Stimulated activated naive CD8-positive, alpha-beta T cell treated with anti-CD3 and anti-CD28 coated beads, Interleukin-15, Interleukin-2, amounts not matched to agents 100 U/mL and 50 U/mL, for 24 hours (primary cell): ENCODE measurements at regions not wholly inside any gene's neighbourhood (a gene's known extent, or its start where the extent isn't known, plus 50 kb on each side); places are given as distances from the start of the nearest gene placed in this dataset.

ENCODE experiments used
- ATAC-seq: fragments of 150-1000 bp; cut with Tn5 transposase; one replicate; pipeline ENCODE4 v1.10.0; 2021
- DNase-seq: peaks from one replicate; pipeline ENCODE4 v3.0.0; 2021

GRCh38 chr12:115013236-115013981 is 329.4 kb upstream of the TBX3 start:
- no peak for ATAC-seq

DNA sequence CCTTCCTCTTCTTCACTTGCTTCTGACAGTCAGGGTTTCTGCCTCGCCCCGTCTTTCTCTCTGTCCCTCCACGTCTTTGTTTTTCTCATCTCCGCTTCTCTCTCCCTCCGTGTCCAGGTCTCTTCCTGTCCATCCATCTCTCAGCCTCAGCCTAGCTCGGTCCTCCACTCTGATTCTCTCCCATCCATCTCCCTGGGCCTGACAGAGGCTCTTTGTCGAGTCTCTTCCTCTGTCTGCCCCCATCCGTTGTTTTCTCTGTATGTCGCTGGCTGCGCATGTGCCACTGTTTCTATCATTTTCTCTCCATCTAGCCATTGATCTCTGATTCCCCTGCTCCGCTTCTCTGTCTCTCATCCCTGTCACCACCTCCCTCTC is 328.9 kb upstream of the TBX3 start:
- ATAC-seq (no peak), DNase-seq (no peak)

More at GRCh38 chr12:115013236-115013981, 329.4 kb upstream of the TBX3 start:
- no peak for DNase-seq

- no peak for ATAC-seq
- no peak for DNase-seq
These were observed 327.7 kb upstream of the TBX3 start for GRCh38 chr12:115011703-115012102.

GRCh38 chr12:115010324-115010995 is 326.5 kb upstream of the TBX3 start:
- ATAC-seq, result no peak
- no peak for DNase-seq

- DNase-seq (no peak), ATAC-seq (no peak)
These were observed 325.0 kb upstream of the TBX3 start for GRCh38 chr12:115008929-115009328.

- DNase-seq (no peak), ATAC-seq (no peak)
These were observed 320.6 kb upstream of the TBX3 start for GRCh38 chr12:115004470-115005146.

GRCh38 chr12:115002434-115002833 is 318.5 kb upstream of the TBX3 start:
- ATAC-seq, result no peak
- DNase-seq, result no peak

GRCh38 chr12:115001571-115002180 is 317.7 kb upstream of the TBX3 start:
- no peak for DNase-seq
- no peak for ATAC-seq

DNA sequence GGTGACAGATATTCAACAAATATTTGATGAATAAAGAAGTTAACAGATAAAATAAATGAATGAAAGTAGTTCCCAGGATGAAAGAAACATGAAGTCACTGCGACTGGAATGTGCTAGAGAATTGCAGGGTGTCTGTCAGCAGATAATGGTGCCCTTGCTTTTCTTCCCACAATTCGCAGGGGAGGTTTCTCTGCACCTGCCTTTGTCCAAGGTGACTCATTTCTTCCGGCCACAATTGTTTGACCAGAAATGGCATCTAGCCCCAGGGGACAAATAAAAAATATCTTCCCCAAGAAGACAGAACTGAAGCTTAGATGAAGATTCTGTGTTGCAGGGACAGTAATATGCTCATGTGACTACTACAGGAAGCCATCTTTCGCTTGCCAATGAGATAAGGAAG is 316.1 kb upstream of the TBX3 start:
- no peak for ATAC-seq
- no peak for DNase-seq

GRCh38 chr12:114998750-114999128 is 314.8 kb upstream of the TBX3 start:
- no peak for DNase-seq
- ATAC-seq, result no peak

GRCh38 chr12:114998118-114998749 is 314.3 kb upstream of the TBX3 start:
- ATAC-seq (no peak), DNase-seq (no peak)

GRCh38 chr12:114996382-114996781 is 312.4 kb upstream of the TBX3 start:
- ATAC-seq, result no peak
- DNase-seq, result no peak

- no peak for DNase-seq
- ATAC-seq, result no peak
These were observed 311.9 kb upstream of the TBX3 start for GRCh38 chr12:114995891-114996290.

DNA sequence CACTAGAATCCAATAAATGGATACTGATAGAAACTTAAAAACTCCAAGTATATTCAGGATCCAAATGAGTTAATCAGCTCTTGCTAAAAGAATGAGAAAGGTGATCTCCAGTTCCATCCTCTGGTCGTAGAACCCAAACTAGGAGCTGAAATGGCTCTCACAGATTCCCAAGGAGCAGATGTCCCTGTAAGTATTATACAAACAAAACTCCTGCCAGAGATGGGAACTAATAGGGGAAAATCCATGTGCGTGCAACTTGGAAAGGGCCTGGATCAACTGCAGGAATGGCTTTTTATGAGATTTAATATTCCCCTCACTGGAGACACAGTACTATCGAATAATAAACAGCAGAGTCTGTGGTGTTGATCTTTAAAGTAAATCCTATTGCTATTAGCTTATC is 309.2 kb upstream of the TBX3 start:
- no peak for DNase-seq
- no peak for ATAC-seq

GRCh38 chr12:114992443-114992842 is 308.5 kb upstream of the TBX3 start:
- ATAC-seq, result no peak
- no peak for DNase-seq

- ATAC-seq, result no peak
- DNase-seq, result no peak
These were observed 306.4 kb upstream of the TBX3 start for GRCh38 chr12:114990381-114990780.

DNA sequence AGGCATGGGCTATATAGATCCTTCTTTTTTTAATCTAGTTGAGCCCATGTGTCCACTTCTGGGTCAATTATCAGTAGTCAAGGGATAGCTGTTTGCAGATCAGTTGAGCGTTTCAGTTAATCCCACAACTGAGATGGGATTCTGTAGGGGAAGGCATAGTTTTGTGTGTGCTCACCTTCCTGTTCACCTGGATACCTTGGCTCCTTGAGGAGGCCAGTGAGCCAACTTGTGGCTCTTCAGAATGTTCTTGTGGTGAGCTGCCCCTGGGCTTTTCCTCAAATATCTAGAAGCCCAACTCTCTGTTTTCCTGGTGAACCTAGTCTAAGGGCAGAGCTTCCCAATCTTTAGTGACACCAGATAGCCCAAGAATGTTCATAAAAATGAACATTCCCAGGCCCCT is 302.9 kb upstream of the TBX3 start:
- ATAC-seq, result no peak
- no peak for DNase-seq

DNA sequence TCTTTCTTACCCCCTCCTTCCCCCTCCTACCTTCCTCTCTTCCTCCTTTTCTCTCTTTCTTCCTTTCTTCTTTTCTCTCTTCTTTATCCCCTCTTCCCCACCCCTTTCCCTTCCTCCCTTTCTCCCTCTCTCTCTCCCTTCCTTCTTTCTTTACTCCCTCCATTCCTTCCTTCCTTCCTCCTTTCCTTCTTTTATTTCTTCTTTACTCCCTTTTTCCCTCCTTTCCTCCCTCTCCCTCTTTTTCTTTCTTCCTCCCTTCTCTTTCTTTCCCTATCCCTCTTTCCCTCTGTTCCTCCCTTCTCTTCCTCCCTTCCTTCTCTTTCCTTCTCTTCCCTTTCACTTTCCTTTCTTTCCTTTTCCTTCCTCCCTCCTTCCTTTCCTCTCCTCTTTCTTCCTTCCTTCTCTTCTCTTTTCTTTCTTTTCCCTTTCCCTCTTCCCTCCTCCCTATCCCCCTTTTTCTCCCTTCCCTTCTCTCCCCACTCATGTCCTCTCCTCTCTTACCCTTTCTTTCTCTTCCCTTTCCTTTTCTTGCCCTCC is 302.3 kb upstream of the TBX3 start:
- DNase-seq (no peak), ATAC-seq (no peak)

DNA sequence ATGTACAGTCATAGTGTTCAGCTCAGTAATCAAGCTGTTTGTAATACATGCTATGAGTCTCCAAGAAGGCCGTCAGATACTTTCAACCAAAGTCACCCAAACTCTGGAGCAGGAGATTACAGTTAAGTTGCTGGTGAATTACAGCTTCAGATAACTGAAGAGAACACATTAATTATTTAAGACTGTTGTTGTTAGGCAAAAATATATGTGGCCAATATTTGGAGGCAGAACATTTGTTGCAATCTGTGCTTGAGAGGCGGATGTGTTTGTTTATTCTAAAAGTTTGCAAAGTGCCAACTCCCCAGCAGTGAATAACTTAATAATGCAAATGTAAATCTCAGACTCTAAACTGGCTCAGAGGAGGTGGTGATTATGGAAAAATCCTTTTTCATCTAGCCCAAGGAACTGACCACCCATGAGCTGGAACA is 300.7 kb upstream of the TBX3 start:
- ATAC-seq, result no peak
- no peak for DNase-seq

- DNase-seq, result no peak
- ATAC-seq, result no peak
These were observed 298.8 kb upstream of the TBX3 start for GRCh38 chr12:114982760-114983159.

GRCh38 chr12:114981036-114981435 is 297.1 kb upstream of the TBX3 start:
- DNase-seq (no peak), ATAC-seq (no peak)

DNA sequence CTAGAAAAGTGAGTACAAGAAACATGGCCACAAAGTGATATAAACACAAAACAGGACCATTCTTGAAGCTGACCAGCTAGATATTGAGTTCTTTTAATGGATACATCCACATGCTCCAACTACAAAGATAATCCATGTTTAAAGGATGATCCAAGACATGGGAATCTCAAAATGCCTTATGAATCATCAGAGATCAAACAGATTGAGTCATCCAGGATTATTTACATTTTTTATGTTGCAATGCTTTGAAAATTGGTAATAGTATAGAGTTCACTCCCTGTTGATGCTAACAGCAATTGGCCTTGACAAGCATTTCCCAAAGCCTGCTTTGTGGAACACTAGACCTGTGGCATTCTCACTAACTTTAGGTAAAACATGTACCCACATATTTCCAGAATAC is 293.0 kb upstream of the TBX3 start:
- ATAC-seq, result no peak
- no peak for DNase-seq
